ENCODE measurements at regions not wholly inside any gene's neighbourhood (a gene's known extent, or its start where the extent isn't known, plus 50 kb on each side); places are given as distances from the start of the nearest gene placed in this dataset.

GRCh38 chr12:118685983-118686607, 295.2 kb upstream of the SRRM4 start:
- Histone ChIP-seq H3K27ac (ENCODE audit: low read length) (no peak overlapping the region), H3K27me3 (ENCODE audit: control insufficient read depth, insufficient read depth, low read length) (no peaks in the 10 kb centered on the region), H3K4me1 (ENCODE audit: control insufficient read depth, insufficient read depth, low read length) (no peaks in the 10 kb centered on the region), H3K36me3 (ENCODE audit: control insufficient read depth, insufficient read depth, low read length) (no peaks in the 10 kb centered on the region), H3K4me3 (ENCODE audit: low read length) (no peak overlapping the region), H3K9me3 (ENCODE audit: control insufficient read depth, insufficient read depth, low read length) (no peaks in the 10 kb centered on the region)
- no peaks in the 10 kb centered on the region for H3K36me3 Mint-ChIP-seq
- no peak for ATAC-seq
- intact Hi-C loops (cut with micrococcal nuclease), result no loop called here
- H3K9me3 Mint-ChIP-seq, result peaks cover 3 to 6% of the 10 kb centered on the region in 2 donors
- no peak for DNase-seq
- no peak for TF ChIP-seq CTCF (IDR thresholded peaks at IDR 0.05)
- no peak overlapping the region for H3K27ac Mint-ChIP-seq
- no peak overlapping the region for H3K4me3 Mint-ChIP-seq
- no peaks in the 10 kb centered on the region for H3K4me1 Mint-ChIP-seq
- WGBS (ENCODE audit: insufficient coverage), result 0% methylated on average over 1 of the region's 1 CpG
- no peaks in the 10 kb centered on the region for H3K27me3 Mint-ChIP-seq (ENCODE audit: low read depth in 2 of 2)

GRCh38 chr12:118689793-118690192, 291.5 kb upstream of the SRRM4 start:
- 29% methylated on average over 3 of the region's 3 CpGs for WGBS (ENCODE audit: insufficient coverage)
- Mint-ChIP-seq H3K36me3 (no peaks in the 10 kb centered on the region), H3K9me3 (peaks cover 0 to 5% of the 10 kb centered on the region in 2 donors), H3K27me3 (ENCODE audit: low read depth in 2 of 2) (no peaks in the 10 kb centered on the region), H3K27ac (no peak overlapping the region), H3K4me3 (no peak overlapping the region), H3K4me1 (no peaks in the 10 kb centered on the region)
- intact Hi-C loops (cut with micrococcal nuclease), result no loop called here
- no peaks in the 10 kb centered on the region for H3K27me3 ChIP-seq (ENCODE audit: control insufficient read depth, insufficient read depth, low read length)
- DNase-seq, result no peak
- H3K4me3 ChIP-seq (ENCODE audit: low read length), result no peak overlapping the region
- H3K9me3 ChIP-seq (ENCODE audit: control insufficient read depth, insufficient read depth, low read length), result no peaks in the 10 kb centered on the region
- no peaks in the 10 kb centered on the region for H3K4me1 ChIP-seq (ENCODE audit: control insufficient read depth, insufficient read depth, low read length)
- TF ChIP-seq CTCF (IDR thresholded peaks at IDR 0.05), result no peak
- H3K27ac ChIP-seq (ENCODE audit: low read length), result no peak overlapping the region
- ATAC-seq, result no peak
- H3K36me3 ChIP-seq (ENCODE audit: control insufficient read depth, insufficient read depth, low read length), result no peaks in the 10 kb centered on the region

- no peaks in the 10 kb centered on the region for H3K27me3 ChIP-seq (ENCODE audit: control insufficient read depth, insufficient read depth, low read length)
- H3K36me3 ChIP-seq (ENCODE audit: control insufficient read depth, insufficient read depth, low read length), result no peaks in the 10 kb centered on the region
- H3K9me3 Mint-ChIP-seq, result peaks cover 0 to 6% of the 10 kb centered on the region in 2 donors
- H3K4me1 Mint-ChIP-seq, result no peaks in the 10 kb centered on the region
- no peak for TF ChIP-seq CTCF (IDR thresholded peaks at IDR 0.05)
- H3K27me3 Mint-ChIP-seq (ENCODE audit: low read depth in 2 of 2), result no peaks in the 10 kb centered on the region
- H3K36me3 Mint-ChIP-seq, result no peaks in the 10 kb centered on the region
- H3K9me3 ChIP-seq (ENCODE audit: control insufficient read depth, insufficient read depth, low read length), result no peaks in the 10 kb centered on the region
- intact Hi-C loops (cut with micrococcal nuclease), result no loop called here
- ATAC-seq (no peak), DNase-seq (no peak)
- H3K4me1 ChIP-seq (ENCODE audit: control insufficient read depth, insufficient read depth, low read length), result no peaks in the 10 kb centered on the region
- H3K4me3 Mint-ChIP-seq, result no peak overlapping the region
- H3K27ac ChIP-seq (ENCODE audit: low read length), result no peak overlapping the region
- H3K27ac Mint-ChIP-seq, result no peak overlapping the region
- WGBS (ENCODE audit: insufficient coverage), result 72% methylated on average over 2 of the region's 3 CpGs
- no peak overlapping the region for H3K4me3 ChIP-seq (ENCODE audit: low read length)
These were observed 290.8 kb upstream of the SRRM4 start for GRCh38 chr12:118690506-118690905.

DNA sequence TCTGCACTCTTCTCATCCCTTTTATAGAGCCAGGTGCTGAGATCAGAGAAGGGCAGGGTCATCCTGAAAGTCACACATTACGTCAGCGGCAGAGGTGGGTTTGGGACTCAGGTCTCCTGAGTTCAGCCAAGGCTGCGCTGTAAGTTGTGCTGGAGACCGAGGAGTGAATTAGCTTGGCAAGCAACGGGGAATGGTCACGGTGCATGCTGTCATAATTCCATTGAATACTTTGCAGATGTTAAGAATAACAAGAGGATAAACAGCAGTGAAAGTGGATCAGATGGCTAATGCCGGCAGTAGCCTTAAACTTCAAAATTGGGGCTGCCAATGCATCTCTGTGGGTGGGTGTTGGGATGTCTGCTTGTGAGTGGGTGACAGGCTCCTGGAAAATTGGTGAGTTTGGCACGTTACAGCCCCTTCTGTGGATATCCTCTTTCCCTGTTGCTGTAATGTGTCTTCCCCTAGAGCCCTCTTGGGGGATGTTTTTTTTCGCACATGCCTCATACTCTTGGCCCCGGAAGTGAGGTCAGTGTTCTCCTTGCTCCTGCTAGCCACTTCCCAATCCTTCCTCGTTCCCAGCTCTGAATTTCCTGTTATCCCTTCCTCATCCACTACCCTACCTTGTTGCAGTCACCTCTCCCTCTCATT, 287.1 kb upstream of the SRRM4 start:
- no peaks in the 10 kb centered on the region for H3K4me1 Mint-ChIP-seq
- H3K36me3 Mint-ChIP-seq, result no peaks in the 10 kb centered on the region
- Histone ChIP-seq H3K4me1 (ENCODE audit: control insufficient read depth, insufficient read depth, low read length) (no peaks in the 10 kb centered on the region), H3K27me3 (ENCODE audit: control insufficient read depth, insufficient read depth, low read length) (no peaks in the 10 kb centered on the region), H3K4me3 (ENCODE audit: low read length) (no peak overlapping the region), H3K36me3 (ENCODE audit: control insufficient read depth, insufficient read depth, low read length) (no peaks in the 10 kb centered on the region), H3K27ac (ENCODE audit: low read length) (no peak overlapping the region), H3K9me3 (ENCODE audit: control insufficient read depth, insufficient read depth, low read length) (no peaks in the 10 kb centered on the region)
- H3K9me3 Mint-ChIP-seq, result peaks cover 0 to 7% of the 10 kb centered on the region in 2 donors
- ATAC-seq, result no peak
- no peaks in the 10 kb centered on the region for H3K27me3 Mint-ChIP-seq (ENCODE audit: low read depth in 2 of 2)
- no peak overlapping the region for H3K27ac Mint-ChIP-seq
- TF ChIP-seq CTCF (IDR thresholded peaks at IDR 0.05), result no peak
- WGBS (ENCODE audit: insufficient coverage), result 79% methylated on average over 11 of the region's 11 CpGs
- H3K4me3 Mint-ChIP-seq, result no peak overlapping the region
- no peak for DNase-seq
- intact Hi-C loops (cut with micrococcal nuclease), result no loop called here

Measured in natural killer cell (primary cell).